Inferior parietal cortex (tissue), 1 donor: ENCODE measurements at regions not wholly inside any gene's neighbourhood (a gene's known extent, or its start where the extent isn't known, plus 50 kb on each side); places are given as distances from the start of the nearest gene placed in this dataset.

Experiments used
- DNase-seq: peaks from one replicate; pipeline ENCODE4 v3.0.0-alpha.2; 2016; ENCODE audit errors: extremely low spot score

DNA sequence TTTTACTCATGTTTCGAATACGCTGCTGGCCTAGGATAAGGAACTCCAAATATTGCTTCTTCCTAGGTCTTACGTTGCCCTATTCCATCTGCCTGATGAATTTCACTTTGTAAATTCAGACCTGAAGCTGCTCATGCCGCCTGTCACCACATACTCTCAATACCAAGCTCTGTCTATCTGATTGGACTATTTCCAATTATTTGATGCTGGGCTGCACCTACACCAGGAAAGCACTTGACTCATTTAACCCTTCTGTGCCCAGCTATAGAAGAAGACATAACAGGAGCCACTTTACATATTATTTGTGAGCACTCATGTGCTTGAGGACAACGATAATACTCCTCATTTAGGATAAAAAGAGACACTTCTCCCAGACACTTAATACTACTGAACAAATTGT is 1293.9 kb upstream of the LRRTM1 start:
- DNase-seq = no peak

DNA sequence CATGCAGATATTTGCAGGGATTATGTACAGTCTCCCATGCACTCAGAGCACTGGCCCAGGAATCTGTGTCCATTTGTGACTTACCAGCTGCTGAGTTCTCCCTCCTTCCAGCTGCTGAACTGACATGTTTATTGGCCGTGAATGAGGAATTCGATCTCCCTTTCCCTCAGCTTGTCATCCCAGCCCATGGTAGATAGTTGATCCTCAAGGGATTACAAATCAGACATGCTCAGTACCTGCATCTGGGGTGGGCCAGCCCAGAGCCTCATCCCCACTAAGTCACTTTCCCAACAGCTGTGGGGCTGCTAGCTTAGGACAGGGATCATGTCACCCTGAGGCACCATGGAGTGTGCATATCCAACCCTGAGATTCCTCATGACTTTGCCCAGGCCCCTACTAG is 1284.9 kb upstream of the LRRTM1 start:
- DNase-seq = no peak

DNA sequence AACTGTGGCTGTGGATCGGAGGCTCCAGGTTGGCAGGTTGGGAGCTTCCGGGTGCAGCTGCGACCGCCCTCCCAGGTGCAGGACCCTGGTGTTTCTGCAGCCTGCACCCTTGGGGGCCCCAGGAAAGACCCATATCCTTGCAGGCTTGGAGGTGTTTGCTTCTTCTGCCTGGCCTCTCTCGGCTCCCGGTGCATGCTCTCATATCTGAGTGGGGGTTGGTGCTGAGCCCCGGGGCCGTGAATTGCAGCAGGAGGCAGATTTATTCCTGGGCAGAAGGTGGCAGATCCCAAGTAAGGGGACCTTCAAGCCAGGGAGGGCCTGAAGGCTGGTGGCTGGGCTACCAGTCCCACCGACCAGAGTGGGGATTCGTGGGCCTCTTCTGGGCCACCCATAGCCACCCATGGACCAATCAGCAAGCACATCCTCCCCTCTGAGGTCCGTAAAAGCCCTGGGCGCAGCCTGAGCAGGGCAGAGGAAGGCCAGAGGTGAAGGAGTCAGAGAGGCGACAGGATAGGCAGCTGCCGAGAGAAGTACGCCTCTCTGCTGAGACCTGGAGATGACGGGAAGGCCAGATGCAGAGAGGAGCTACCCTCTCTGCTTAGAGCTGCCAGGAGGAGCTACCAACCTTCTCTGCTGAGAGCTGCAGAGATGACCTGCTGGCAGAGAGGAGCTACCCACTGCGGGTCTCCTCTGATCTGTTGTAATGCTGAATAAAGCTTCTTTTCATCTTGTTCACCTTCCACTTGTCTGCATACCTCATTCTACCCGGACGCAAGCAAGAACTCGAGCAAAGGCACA is 1279.0 kb upstream of the LRRTM1 start:
- no peak for DNase-seq

DNA sequence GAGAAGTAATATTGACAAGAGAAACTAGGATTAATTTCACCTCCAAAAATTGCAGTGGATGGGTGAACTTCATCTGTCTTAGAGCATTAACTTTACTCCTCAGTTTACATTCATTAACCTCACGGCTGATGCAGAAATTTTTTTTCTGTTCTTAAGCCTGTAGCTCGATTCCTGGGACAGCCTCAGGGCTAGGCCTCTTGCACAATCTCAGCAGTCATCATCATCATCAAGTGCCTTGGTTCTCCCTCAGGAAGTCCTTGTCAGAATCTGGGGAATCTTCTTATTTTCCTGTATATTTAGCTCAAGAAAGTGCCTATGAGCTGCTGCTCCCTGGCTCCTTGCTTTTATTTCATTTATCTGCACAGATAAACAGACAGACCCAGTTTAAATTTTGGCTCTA is 1272.2 kb upstream of the LRRTM1 start:
- DNase-seq = no peak

GRCh38 chr2:81551040-81551634 is 1246.6 kb upstream of the LRRTM1 start:
- DNase-seq = no peak

GRCh38 chr2:81550277-81550676 is 1245.7 kb upstream of the LRRTM1 start:
- no peak for DNase-seq

DNA sequence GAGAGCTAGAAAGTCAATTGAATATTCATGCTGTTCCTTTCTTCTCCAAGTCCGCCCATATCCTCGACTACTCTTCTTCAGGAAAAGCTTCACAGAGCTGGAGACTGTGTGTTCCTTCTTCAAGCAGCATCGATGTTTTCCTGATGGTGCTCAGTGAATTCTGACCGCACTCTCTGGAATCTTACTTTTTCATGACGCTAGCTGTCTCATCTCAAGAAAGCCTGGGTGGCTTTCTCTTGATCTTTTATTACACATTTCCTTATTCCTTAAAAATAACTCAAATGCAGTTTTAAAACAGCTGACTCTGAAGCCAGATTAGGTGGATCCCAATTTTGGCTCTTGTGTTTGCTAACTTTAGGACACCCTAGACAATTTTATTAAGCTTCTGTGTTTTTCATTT is 1245.1 kb upstream of the LRRTM1 start:
- no peak for DNase-seq

DNA sequence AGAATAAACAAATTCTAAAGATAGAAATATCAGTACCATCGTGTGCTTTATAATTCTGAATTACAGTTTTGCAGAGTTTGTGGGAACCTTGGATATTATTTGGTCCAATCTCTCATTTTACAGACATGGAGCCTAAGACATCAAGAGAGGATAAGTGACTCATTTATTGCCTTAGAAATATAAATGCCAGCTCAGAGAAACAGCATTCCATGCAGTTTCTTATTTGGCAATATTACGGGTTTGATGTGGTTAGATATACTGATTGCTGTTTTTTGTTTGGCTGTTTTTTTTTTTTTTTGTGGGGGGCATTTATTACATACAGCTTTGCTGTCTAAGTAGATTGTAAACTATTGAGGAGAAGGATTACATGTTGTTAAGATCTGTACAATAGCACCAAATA is 1241.1 kb upstream of the LRRTM1 start:
- DNase-seq = no peak

DNA sequence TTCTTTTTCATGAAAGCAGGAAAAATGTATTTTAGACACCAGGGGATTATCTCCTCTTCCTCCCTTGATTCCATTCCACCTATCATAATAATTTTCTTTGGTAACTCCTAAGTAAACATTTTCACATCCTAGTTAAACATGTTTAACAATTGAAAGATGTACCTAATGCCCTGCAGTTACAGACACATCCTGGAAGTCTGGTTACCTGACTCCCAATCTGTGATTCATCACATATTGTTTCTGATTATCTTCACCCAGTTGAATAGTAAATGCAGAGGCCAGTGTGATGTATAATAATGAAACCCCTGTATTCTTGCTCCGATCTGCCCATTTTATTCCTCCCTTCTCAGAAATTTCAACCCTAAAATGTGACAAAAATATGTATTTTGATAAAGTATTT is 1237.6 kb upstream of the LRRTM1 start:
- no peak for DNase-seq

DNA sequence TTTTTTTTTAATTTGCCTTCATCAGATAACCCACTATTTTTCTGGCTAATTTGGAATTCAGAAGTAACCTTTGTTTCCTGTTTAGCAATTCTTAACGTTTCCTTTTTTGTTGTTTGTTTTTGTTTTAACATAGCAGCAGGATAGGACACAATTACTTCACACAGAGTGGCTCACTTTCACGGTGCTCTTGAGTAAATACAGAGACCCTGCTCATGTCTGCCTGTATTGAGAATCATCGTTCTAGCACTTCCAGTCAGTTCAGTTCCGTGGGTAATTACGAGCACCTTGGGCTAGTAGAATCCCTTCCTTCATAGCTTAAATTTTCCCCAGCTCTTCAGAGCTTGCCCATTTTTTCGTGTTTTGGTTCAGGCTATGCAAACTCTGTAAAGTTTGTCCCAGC is 1225.4 kb upstream of the LRRTM1 start:
- no peak for DNase-seq

DNA sequence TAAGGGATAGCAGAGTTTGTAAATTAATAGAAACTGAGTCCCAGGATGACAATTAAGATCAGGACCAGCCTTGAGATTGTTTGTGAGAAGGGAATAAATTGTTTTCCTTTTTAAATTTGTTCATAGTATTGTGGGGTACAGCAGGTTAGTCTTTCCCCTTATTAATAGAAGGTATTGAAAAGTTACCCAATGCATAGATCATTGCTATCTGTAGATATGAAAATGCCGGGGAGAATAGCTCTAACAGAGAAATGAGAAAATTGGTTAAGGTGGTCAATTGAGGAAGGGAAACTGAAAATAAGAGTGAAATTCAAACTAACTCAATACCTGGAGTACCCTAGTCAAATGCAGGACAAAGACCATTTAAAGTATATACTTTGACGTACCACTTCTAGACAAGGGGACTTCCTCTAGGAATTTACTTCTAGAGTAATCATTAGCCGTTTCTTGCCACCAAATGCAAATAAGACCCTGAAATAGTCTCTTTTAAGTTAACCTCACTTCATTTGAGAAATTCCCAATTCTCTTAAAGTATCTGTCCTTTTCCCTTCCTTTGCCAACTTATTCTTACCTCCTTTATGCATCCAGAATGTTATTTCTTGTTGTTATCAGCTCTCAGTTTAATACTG is 1224.4 kb upstream of the LRRTM1 start:
- no peak for DNase-seq

DNA sequence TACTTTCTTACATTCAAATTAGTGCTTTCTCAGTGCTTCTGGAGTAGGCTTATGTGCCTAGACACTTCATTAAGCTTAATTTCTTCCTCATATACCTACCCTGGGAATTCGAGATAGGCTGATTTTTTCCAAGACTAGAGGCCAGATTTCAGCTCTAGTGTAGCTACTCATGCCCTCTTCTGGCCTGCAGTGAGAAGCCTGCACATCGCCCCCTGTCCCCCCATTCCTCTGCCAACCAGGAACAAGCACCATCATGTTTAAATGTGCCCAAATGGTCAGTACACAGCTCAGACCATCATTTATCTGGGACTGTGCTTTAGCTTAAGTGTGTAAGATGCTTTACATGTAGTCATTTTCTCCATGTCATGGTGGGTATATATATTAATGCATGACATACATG is 1218.8 kb upstream of the LRRTM1 start:
- DNase-seq = no peak

GRCh38 chr2:81513328-81513727 is 1208.8 kb upstream of the LRRTM1 start:
- no peak for DNase-seq

GRCh38 chr2:81505586-81505985 is 1201.0 kb upstream of the LRRTM1 start:
- DNase-seq = no peak

DNA sequence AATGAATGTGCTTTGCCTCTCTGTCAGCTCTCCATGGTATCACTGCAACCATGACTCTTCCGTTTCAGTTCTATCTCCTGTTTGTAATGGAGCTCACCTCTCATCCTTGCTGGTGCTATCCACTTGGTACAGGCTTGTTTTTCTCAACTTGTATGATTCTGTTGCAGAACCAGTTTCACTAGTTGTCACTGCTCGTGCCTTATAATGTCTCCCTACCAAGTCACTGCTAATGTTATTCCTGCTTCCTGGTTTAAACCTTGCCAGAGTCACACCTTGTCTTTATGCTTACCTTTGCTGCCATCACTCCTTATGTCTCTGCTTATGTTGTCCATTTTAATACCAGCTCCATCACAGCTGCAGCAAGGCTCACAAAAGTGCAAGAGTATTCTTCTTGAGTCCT is 1191.0 kb upstream of the LRRTM1 start:
- no peak for DNase-seq

GRCh38 chr2:81483254-81483653 is 1178.7 kb upstream of the LRRTM1 start:
- no peak for DNase-seq

DNA sequence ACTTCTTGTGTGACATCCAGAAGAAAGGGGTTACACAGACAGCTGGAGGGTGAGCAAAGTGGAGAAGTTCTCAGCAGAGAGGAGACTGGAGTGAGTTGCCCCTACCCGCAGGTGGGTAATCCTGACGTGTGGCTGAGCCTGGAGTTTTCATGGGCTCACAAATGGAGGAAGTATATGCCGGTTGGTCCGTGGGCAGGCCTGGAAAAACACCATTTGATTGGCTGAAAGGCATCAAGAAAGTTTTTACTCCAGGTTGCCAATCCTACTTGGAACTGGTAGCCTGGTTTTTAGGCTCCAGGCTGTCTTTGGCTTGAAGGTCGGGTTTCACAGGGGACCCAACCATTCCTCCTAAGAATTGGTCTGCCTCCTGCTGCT is 1177.4 kb upstream of the LRRTM1 start:
- no peak for DNase-seq

- DNase-seq = no peak
Observed at GRCh38 chr2:81481242-81481993, 1176.9 kb upstream of the LRRTM1 start.

DNA sequence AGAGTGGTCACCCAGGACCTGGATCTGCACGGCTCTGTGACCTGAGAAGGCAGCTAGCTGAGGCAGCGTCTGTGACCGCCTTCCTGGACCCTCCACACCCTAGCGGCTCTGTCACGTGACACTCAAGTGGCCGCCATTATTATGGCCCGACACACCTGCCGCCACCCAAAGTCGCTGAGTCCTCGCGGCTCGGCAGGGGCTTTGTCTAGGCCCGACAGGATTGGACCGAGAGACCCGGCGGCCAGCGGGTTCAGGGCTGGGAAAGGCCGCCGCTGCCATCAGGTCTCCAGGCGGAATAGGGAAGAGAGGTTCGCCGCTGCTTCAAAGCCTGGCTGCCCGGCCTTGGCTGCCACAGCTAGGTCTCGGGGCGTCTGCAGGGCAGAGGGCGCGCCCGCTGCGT is 1162.5 kb upstream of the LRRTM1 start:
- DNase-seq = no peak

- DNase-seq = no peak
Observed at GRCh38 chr2:81462420-81462819, 1157.9 kb upstream of the LRRTM1 start.

- no peak for DNase-seq
Observed at GRCh38 chr2:81445176-81445575, 1140.6 kb upstream of the LRRTM1 start.

GRCh38 chr2:81437456-81438000 is 1133.0 kb upstream of the LRRTM1 start:
- no peak for DNase-seq
